ENCODE measurements at regions not wholly inside any gene's neighbourhood (a gene's known extent, or its start where the extent isn't known, plus 50 kb on each side); places are given as distances from the start of the nearest gene placed in this dataset.

DNA sequence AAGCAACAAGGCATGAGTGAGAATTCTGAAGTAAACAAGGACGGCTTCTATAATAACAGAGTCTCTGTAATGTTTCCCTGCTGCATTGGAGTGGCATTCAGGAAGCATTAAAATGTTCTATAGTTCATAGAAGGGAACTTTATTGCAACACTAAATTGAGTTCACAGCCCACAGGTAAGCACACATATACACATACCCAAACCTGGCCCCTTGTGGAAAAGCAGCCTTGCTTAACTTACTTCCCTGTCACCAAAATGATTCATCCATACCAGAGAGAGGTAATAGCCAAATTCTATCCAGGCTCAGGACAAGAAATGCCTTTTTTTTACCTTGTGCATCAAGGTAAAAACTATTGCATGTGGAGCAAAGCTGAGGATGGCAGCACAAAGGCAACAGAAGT is 241.4 kb downstream of the HHIPL2 start:
- no peaks in the 10 kb centered on the region for H3K27me3 ChIP-seq (ENCODE audit: insufficient read depth, low read length)
- no peaks in the 10 kb centered on the region for H3K9me3 ChIP-seq (ENCODE audit: control insufficient read depth, low read depth, low read length)
- H3T11ph ChIP-seq (ENCODE audit: low read length), result no peak overlapping the region
- H4K5ac ChIP-seq (ENCODE audit: insufficient read length, low read depth, low read length), result no peak overlapping the region
- no peak overlapping the region for H4K91ac ChIP-seq (ENCODE audit: insufficient read length, low read depth, low read length)
- Mint-ChIP-seq H3K27me3 (ENCODE audit: low read depth) (no peaks in the 10 kb centered on the region), H3K27ac (no peak overlapping the region), H3K4me3 (no peak overlapping the region), H3K4me1 (peaks cover 0 to 4% of the 10 kb centered on the region in 2 experiments; a peak in 2 of 4 replicates), H3K36me3 (ENCODE audit: insufficient read depth in 1 of 3, low read depth in 3 of 3) (no peaks in the 10 kb centered on the region), H3K9me3 (no peaks in the 10 kb centered on the region)
- H3K23me2 ChIP-seq (ENCODE audit: insufficient read length, low read depth, low read length, poor library complexity, severe bottlenecking), result no peaks in the 10 kb centered on the region
- H3K4me1 ChIP-seq (ENCODE audit: insufficient read depth, low read length), result no peaks in the 10 kb centered on the region
- DNase-seq, result no peak
- H3K27ac ChIP-seq (ENCODE audit: insufficient read length, low read depth, low read length), result no peak overlapping the region
- no peaks in the 10 kb centered on the region for H4K20me1 ChIP-seq (ENCODE audit: control insufficient read depth, insufficient read depth, insufficient read length)
- no peak overlapping the region for H4K8ac ChIP-seq (replicated peaks; ENCODE audit: insufficient read length, low read depth, low read length)
- no peak overlapping the region for H3K18ac ChIP-seq (ENCODE audit: insufficient read length, low read depth, low read length)
- H3K23ac ChIP-seq (ENCODE audit: insufficient read length, low read depth, low read length), result no peak overlapping the region
- no peaks in the 10 kb centered on the region for H3K79me1 ChIP-seq (ENCODE audit: insufficient read depth, low read depth, low read length, poor library complexity, severe bottlenecking)
- H3K14ac ChIP-seq (ENCODE audit: insufficient read depth, low read length), result no peak overlapping the region
- WGBS (ENCODE audit: extremely low coverage, insufficient read length, low lambda C conversion rate), result no CpG with 5 or more reads among the region's 1 CpG
- no peak overlapping the region for H3K4me2 ChIP-seq (ENCODE audit: insufficient read depth, insufficient read length, low read length)
- no peak overlapping the region for H3K9ac ChIP-seq (ENCODE audit: extremely low read depth, insufficient read length, low read length)
- no peaks in the 10 kb centered on the region for H3K79me2 ChIP-seq (ENCODE audit: insufficient read depth, low read length)
- no peak overlapping the region for H2BK12ac ChIP-seq (ENCODE audit: insufficient read length, low read depth, low read length)
- no peak overlapping the region for H3K56ac ChIP-seq (ENCODE audit: insufficient read length, low read depth, low read length)
- H2AFZ ChIP-seq (ENCODE audit: low read length), result no peak overlapping the region
- H2BK15ac ChIP-seq (ENCODE audit: low read depth, low read length), result no peak overlapping the region
- H2BK120ac ChIP-seq (ENCODE audit: low read depth, low read length, poor library complexity, severe bottlenecking), result no peak overlapping the region
- TF ChIP-seq CTCF (conservative IDR thresholded peaks at IDR 0.05), result no peak
- no peak overlapping the region for H3K4ac ChIP-seq (ENCODE audit: low read depth, low read length)
- H2BK5ac ChIP-seq (ENCODE audit: insufficient read length, low read length), result no peak overlapping the region
- H2BK20ac ChIP-seq (ENCODE audit: low read depth, low read length, poor library complexity, severe bottlenecking), result no peak overlapping the region
- no peak overlapping the region for H2AK5ac ChIP-seq (ENCODE audit: insufficient read length, low read length)
